SW 1271 (cell line): ENCODE measurements at regions not wholly inside any gene's neighbourhood (a gene's known extent, or its start where the extent isn't known, plus 50 kb on each side); places are given as distances from the start of the nearest gene placed in this dataset.
A peak's percentile ranks its signal among the peaks of the same experiment; 100 is the strongest.
"Not testable (repeated sequence)": the region's sequence is repeated elsewhere in the genome, so short reads cannot be mapped to it uniquely, and the experiment has no call there.

Source experiments
- DNase-seq, 2 experiments: peaks; one replicate each; lab custom pipeline; 2025; lab: John Stamatoyannopoulos, UW

- peak in 1 of 2 experiments; percentile 36 for DNase-seq
Measured at GRCh38 chr5:163569284-163569683, 63.9 kb downstream of the MAT2B start.

DNA sequence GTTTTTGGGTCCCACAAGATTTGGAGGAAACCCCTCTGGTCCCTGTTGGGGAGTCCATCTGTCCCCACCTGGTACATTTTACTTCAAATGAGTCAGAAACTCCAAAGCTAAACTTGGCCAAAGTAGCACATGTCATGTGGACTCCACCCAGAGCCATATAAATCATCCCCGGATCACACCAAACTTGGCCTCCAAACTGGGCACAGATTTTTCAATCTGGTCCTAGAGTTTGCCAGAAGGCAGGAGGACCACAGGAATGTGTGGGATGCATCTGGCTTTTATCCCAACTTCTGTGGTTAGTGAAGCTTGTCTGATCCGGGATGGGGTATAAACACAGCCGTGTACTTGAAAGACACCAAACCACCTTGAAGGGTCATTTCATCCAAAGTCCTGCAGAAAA, 66.3 kb downstream of the MAT2B start:
- DNase-seq, result peak; percentile 36 to 84

- DNase-seq, result no peak
Measured at GRCh38 chr5:163574472-163575440, 69.3 kb downstream of the MAT2B start.

DNA sequence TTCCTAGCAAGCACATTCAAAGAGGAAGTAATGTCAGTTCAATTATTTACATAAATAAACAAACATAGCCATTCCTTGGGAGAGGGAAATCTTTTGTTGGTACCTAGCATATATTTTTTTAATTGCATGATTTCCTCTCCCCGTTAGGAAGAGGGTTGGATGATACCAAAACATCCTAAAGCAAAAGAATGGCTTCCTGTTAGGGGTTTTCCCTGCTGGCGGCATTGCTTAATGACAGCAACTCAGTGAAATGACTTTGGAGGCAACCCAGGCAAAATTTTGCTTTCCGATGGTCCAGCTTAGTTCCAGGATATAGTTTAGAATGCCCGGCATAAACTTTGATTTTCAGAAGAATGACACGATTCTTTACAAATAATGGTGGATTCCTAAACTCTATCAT, 73.2 kb downstream of the MAT2B start:
- DNase-seq, result no peak

- DNase-seq, result no peak
Measured at GRCh38 chr5:163579729-163580128, 74.3 kb downstream of the MAT2B start.

DNA sequence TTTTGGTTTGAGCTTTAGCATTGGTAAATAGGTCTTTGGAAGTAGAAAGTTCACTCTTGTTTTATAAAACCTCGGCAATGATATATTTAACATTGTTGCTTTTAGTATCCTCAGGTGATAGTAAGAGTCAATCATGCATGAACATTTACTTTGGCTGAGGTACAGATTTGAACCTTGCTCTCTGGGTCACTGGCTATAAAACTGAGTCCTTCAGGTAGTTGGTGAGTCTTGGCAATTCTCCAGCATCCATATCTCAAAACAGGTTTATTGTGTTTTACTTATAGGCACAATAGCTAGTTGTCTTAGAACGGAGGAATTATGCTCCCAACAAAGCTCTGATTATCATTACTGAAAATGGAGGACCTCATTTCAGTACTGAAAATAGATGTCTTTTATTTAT, 75.1 kb downstream of the MAT2B start:
- no peak for DNase-seq

DNA sequence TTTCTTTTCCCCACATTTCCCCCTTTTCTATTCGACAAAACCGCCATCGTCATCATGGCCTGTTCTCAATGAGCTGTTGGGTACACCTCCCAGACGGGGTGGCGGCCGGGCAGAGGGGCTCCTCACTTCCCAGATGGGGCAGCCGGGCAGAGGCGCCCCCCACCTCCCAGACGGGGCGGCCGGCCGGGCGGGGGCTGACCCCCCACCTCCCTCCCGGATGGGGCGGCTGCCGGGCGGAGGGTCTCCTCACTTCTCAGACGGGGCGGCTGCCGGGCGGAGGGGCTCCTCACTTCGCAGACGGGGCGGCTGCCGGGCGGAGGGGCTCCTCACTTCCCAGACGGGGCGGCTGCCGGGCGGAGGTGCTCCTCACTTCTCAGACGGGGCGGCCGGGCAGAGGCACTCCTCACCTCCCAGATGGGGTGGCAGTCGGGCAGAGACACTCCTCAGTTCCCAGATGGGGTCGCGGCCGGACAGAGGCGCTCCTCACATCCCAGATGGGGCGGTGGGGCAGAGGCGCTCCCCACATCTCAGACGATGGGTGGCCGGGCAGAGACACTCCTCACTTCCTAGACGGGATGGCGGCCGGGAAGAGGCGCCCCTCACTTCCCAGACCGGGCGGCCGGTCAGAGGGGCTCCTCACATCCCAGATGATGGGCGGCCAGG, 78.2 kb downstream of the MAT2B start:
- not testable (repeated sequence) for DNase-seq

DNA sequence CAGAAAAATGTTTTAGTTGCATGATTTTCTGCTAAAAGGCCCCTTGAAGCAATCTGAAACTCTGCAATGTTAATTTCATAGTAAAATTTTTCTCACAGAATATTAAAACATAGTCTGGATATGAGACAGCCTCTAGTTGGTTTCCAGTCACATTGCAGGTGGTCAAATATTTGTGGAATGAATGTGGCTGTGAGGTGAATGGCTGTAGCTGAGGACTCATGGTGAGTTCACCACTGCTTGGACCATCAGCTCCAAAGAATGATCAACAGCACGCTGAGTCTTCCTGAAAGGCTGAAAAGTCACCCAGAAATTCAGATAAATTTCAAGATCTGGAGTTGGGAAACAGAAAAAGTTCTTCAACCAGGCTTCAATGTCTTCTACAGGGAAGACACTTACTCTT, 79.8 kb downstream of the MAT2B start:
- peak in 1 of 2 experiments; percentile 35 for DNase-seq

GRCh38 chr5:163586531-163586956, 81.1 kb downstream of the MAT2B start:
- no peak for DNase-seq

GRCh38 chr5:163594951-163595350, 89.5 kb downstream of the MAT2B start:
- DNase-seq, result no peak

DNA sequence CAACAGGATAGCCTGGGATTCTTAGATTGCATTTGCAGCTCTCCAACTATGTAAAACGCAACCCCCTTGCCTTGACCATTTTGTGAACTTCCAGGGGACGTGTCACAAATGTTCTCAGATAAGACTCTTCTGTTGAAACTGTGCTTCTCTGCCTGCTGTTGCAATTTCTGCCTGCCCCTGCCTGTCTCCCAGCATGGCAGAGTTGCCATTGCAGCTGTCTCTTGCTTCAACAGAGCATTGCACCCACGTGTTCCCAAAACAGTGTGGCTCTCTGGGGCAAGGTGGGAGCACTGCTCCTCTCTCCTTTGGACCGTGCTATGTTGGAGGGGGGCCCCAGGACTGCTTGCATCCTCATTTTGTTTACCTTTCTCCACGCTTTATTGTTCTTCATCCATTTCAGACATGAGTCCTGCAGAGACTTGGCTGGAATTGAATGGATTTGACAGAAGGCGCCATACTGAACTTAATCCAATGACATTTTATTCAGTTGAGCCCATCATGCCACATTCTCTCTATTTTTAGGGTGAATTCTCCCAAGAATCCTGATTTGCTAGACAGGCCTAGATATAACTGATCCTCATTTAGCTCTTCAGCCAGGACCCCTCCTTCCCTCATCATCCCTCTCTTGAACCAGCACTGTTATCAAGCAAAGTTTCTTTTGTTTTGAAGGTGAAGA, 90.7 kb downstream of the MAT2B start:
- DNase-seq, result no peak

DNA sequence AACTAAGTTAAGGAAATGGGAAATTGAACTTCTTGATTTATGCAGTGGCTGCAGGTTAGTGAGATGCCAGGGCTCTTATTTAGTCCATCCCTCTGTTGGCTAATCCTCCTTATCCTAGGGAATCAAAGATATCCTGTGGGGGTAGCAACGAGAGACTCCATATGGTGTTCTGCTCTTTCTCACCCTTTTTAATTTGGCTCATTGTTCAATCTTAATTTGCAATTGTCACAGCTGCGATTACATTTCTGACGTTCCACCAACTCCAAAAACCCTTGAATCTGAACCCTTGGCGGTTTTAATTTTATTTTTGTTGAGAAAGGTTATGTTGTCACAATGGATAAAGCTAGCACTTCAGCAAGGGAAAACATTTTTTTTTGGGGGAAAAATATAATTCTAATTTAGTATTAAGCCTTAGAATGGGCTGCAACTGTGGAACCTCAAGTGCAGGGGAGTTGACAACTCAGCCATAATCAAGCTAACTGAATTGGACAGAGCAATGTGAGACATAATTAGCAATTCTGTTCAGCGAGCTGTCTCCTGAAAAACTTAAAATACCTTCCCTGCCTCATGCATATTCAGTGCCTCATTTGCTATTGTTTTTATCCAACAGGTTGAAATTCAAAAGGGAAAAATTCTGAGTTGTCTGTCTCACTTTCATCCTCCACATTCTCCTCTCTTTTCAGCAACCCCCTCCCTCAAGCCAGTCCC, 91.3 kb downstream of the MAT2B start:
- DNase-seq, result no peak

- no peak for DNase-seq
Measured at GRCh38 chr5:163604013-163604412, 98.6 kb downstream of the MAT2B start.

DNA sequence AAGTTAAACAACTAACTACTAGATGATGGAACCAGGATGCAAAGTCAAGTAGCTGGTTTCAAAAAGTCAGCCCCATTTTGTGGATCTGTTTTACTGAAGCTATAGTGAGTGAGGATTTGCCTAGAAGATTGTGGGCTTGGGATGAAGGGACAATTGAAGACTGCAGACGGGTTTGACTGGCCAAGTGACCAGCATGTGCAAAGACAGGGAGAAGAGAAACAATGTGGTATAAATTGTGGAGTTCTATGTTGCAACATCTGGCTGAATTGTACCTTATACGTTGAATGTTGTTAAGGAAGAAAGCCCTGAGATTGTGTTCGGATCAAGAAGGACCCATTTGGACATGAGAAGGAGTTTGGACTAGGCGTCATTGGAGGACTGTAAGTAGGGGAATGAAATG, 101.8 kb downstream of the MAT2B start:
- no peak for DNase-seq

DNA sequence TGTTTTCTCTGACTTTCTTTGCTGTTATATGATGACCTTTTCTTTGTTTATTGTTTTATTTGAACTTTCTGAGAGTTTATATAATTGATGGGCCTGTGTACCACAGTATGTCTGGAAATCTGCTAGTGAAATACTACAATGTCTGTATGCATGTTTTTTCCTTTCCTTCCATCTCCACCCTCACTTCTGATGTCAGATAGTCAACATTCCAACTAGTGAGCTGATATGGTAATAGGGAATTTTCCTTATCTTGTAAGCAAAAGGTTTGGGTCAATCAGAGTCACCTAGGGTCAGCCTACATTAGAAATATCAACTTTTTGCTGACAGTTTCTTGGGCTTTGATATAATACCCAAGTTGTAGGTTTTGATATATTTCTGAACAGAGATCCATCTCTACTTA, 103.2 kb downstream of the MAT2B start:
- no peak for DNase-seq

- no peak for DNase-seq
Measured at GRCh38 chr5:163609910-163610309, 104.5 kb downstream of the MAT2B start.

GRCh38 chr5:163612358-163613149, 107.1 kb downstream of the MAT2B start:
- no peak for DNase-seq

GRCh38 chr5:163613150-163613442, 107.7 kb downstream of the MAT2B start:
- no peak for DNase-seq

DNA sequence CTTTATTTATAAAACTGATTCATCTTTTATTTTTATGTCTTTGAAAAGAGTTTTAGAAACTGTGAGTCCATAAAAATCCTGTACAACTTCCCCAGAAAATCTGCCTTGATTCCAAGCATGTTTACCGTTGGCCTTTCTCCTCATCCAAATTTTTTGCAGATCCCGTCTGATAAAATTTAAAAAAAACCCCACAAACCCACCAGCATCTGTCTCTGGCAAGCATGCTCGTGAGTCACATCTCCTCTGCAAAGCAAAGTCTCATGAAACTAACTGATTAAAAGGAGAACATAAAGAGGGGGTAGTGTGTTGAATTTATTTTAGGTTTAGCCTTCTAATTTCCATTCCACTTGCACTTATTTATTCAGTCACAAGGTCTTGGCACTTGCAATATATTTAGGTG, 109.4 kb downstream of the MAT2B start:
- DNase-seq, result no peak

GRCh38 chr5:163619273-163619934, 114.0 kb downstream of the MAT2B start:
- no peak for DNase-seq

DNA sequence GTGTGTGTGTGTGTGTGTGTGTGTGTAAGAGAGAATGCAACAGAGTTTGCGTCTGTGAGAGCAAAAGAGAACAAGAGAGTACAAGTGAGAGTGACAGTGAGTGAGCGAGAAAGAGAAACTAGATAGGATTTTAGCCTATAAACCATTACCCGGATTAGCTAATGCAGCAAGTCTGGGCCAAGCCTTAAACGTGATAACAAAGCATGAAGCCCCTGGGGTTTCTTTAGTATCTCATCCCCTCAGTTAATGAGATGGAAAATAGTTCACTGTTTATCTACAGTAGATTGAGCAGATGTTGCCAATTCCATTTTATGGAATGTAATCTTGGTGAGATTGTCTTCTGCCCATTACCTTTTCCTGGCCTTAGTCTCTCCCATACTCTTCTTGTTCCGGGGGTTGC, 114.5 kb downstream of the MAT2B start:
- DNase-seq, result no peak
